Keratinocyte (primary cell): ENCODE measurements at regions not wholly inside any gene's neighbourhood (a gene's known extent, or its start where the extent isn't known, plus 50 kb on each side); places are given as distances from the start of the nearest gene placed in this dataset.

Experiments
- EZH2 ChIP-seq: IDR thresholded peaks from one replicate; pipeline ENCODE4 v1.6.1; 2012; ENCODE audit warnings: inconsistent platforms, mild to moderate bottlenecking, low read length, moderate library complexity
- TF ChIP-seq, protein P1 (sequence below), 3 experiments: IDR thresholded peaks in 1 of 3; conservative IDR thresholded peaks in 1 of 3; optimal IDR thresholded peaks in 1 of 3; 2 replicates in 2 of 3; 3 replicates in 1 of 3; pipeline versions ENCODE3 to v1.5.1; 2011; ENCODE audit warnings: low read length in 3 of 3, mild to moderate bottlenecking in 3 of 3, moderate library complexity in 2 of 3, control low read depth in 1 of 3, inconsistent platforms in 1 of 3; ENCODE audit not compliant: insufficient read depth in 2 of 3; ENCODE audit errors: extremely low read depth in 1 of 3

DNA sequence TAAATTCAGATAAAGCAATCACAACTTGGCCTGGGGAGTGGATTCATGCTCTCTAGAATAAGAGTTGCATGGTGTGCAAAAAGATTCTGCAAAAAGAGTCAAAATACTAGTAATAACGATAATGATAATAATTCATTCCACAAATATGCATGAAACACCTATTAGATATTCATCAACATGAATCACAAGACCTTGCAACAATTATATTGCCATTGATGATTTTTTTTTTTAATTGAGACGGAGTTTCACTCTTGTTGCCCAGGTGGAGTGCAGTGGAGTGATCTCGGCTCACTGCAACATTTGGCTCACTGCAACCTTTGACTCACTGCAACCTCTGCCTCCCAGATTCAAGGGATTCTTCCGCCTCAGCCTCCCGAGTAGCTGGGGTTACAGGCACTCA is 109.2 kb upstream of the FLRT2 start:
- TF ChIP-seq, protein P1, sequence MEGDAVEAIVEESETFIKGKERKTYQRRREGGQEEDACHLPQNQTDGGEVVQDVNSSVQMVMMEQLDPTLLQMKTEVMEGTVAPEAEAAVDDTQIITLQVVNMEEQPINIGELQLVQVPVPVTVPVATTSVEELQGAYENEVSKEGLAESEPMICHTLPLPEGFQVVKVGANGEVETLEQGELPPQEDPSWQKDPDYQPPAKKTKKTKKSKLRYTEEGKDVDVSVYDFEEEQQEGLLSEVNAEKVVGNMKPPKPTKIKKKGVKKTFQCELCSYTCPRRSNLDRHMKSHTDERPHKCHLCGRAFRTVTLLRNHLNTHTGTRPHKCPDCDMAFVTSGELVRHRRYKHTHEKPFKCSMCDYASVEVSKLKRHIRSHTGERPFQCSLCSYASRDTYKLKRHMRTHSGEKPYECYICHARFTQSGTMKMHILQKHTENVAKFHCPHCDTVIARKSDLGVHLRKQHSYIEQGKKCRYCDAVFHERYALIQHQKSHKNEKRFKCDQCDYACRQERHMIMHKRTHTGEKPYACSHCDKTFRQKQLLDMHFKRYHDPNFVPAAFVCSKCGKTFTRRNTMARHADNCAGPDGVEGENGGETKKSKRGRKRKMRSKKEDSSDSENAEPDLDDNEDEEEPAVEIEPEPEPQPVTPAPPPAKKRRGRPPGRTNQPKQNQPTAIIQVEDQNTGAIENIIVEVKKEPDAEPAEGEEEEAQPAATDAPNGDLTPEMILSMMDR (optimal IDR thresholded peaks at IDR 0.05 in 1 of 3, IDR thresholded peaks at IDR 0.05 in 1 of 3, conservative IDR thresholded peaks at IDR 0.05 in 1 of 3; ENCODE audit: extremely low read depth in 1 of 3, insufficient read depth in 2 of 3, low read length in 3 of 3) = no peak
- no peak for TF ChIP-seq EZH2
